ENCODE measurements at regions not wholly inside any gene's neighbourhood (a gene's known extent, or its start where the extent isn't known, plus 50 kb on each side); places are given as distances from the start of the nearest gene placed in this dataset.

DNA sequence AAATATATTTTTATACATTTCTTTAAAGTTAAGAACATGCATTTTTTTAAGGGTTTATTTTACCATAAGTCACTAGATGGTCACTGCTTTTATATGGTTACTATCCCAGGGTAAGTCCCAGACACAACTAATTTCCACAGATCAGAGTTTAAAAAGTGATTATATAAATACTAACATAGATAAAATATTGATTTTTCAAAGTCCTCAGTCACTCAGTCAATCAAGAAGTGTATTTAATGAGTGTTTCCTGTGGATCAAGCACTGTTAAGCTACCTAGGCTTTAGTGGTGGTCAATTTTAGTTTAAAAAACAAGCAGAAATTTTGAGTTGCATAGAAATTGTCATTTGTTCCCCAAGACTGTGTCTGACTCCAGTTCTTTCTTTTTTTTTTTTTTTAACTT lies 399.5 kb upstream of the SYNCRIP start:
- TF ChIP-seq, protein P1, sequence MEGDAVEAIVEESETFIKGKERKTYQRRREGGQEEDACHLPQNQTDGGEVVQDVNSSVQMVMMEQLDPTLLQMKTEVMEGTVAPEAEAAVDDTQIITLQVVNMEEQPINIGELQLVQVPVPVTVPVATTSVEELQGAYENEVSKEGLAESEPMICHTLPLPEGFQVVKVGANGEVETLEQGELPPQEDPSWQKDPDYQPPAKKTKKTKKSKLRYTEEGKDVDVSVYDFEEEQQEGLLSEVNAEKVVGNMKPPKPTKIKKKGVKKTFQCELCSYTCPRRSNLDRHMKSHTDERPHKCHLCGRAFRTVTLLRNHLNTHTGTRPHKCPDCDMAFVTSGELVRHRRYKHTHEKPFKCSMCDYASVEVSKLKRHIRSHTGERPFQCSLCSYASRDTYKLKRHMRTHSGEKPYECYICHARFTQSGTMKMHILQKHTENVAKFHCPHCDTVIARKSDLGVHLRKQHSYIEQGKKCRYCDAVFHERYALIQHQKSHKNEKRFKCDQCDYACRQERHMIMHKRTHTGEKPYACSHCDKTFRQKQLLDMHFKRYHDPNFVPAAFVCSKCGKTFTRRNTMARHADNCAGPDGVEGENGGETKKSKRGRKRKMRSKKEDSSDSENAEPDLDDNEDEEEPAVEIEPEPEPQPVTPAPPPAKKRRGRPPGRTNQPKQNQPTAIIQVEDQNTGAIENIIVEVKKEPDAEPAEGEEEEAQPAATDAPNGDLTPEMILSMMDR (conservative IDR thresholded peaks at IDR 0.05; ENCODE audit: low read length) = no peak
- no peak for TF ChIP-seq EZH2phosphoT487 (IDR thresholded peaks at IDR 0.05; ENCODE audit: borderline replicate concordance, low read depth, low read length)

All from OCI-LY7 (cell line).